NCI-H524 treated with DMSO at 0.1 percent for 48 hours (cell line): ENCODE measurements at regions not wholly inside any gene's neighbourhood (a gene's known extent, or its start where the extent isn't known, plus 50 kb on each side); places are given as distances from the start of the nearest gene placed in this dataset.

ENCODE experiments used
- DNase-seq: peaks from one replicate; lab custom pipeline; 2025; lab: John Stamatoyannopoulos, UW

GRCh38 chr13:40456397-40456953, 210.0 kb downstream of the FOXO1 start:
- peak; percentile 48 for DNase-seq

- DNase-seq: no peak
These were observed 209.4 kb downstream of the FOXO1 start for GRCh38 chr13:40456979-40457553.

GRCh38 chr13:40457929-40458719, 208.3 kb downstream of the FOXO1 start:
- DNase-seq: no peak

- DNase-seq: no peak
These were observed 207.8 kb downstream of the FOXO1 start for GRCh38 chr13:40458720-40458990.

GRCh38 chr13:40460116-40460515, 206.3 kb downstream of the FOXO1 start:
- DNase-seq: no peak

- no peak for DNase-seq
These were observed 202.0 kb downstream of the FOXO1 start for GRCh38 chr13:40464337-40465014.

GRCh38 chr13:40465015-40465390, 201.4 kb downstream of the FOXO1 start:
- no peak for DNase-seq

- DNase-seq: no peak
These were observed 200.2 kb downstream of the FOXO1 start for GRCh38 chr13:40466272-40466671.

- no peak for DNase-seq
These were observed 198.1 kb downstream of the FOXO1 start for GRCh38 chr13:40468227-40468838.

- no peak for DNase-seq
These were observed 196.7 kb downstream of the FOXO1 start for GRCh38 chr13:40469581-40470310.

GRCh38 chr13:40470660-40471059, 195.8 kb downstream of the FOXO1 start:
- DNase-seq: no peak

GRCh38 chr13:40471076-40471475, 195.4 kb downstream of the FOXO1 start:
- no peak for DNase-seq

- no peak for DNase-seq
These were observed 194.5 kb downstream of the FOXO1 start for GRCh38 chr13:40471911-40472310.

GRCh38 chr13:40472427-40473220, 193.8 kb downstream of the FOXO1 start:
- DNase-seq: no peak

GRCh38 chr13:40475617-40476016, 190.8 kb downstream of the FOXO1 start:
- no peak for DNase-seq

GRCh38 chr13:40476175-40476958, 190.1 kb downstream of the FOXO1 start:
- DNase-seq: no peak

GRCh38 chr13:40477623-40478608, 188.5 kb downstream of the FOXO1 start:
- DNase-seq: no peak

GRCh38 chr13:40478775-40479174, 187.7 kb downstream of the FOXO1 start:
- no peak for DNase-seq

- DNase-seq: no peak
These were observed 187.1 kb downstream of the FOXO1 start for GRCh38 chr13:40479196-40479845.
